HCT116 (cell line): ENCODE measurements at regions not wholly inside any gene's neighbourhood (a gene's known extent, or its start where the extent isn't known, plus 50 kb on each side); places are given as distances from the start of the nearest gene placed in this dataset.

Experiments
- ATAC-seq: fragments of 200-7000 bp; cut with Tn5 transposase; 2 replicates; pipeline ENCODE4 v1.9.1; 2020; ENCODE audit warnings: mild to moderate bottlenecking, moderate library complexity
- BruUV-seq: library from RNA; stranded (reverse); fragments of 400-500 nt; replicated peaks from 2 replicates; lab custom pipeline; 2021; lab: Mats Ljungman, UMichigan
- CTCF ChIA-PET: fragments of 300-600 bp; sonication (Branson Sonifier 250); formaldehyde crosslinking; loops from one replicate; lab custom pipeline; 2021; ENCODE audit warnings: antibody characterized with exemption; lab: Charles Lee
- POLR2A ChIA-PET: fragments of 300-600, 350-600 bp; sonication (Branson Sonifier 250); formaldehyde crosslinking; loops from one replicate; lab custom pipeline; 2021; ENCODE audit warnings: antibody characterized with exemption; lab: Charles Lee
- RAD21 ChIA-PET, 2 experiments: fragments of 300-600 bp; sonication (Branson Sonifier 250); formaldehyde crosslinking; loops; one replicate each; lab custom pipeline; 2023; ENCODE audit warnings: low total read pairs in 2 of 2; ENCODE audit not compliant: uncharacterized antibody in 2 of 2, unreplicated experiment in 2 of 2, low non-redundant PET in 1 of 2; lab: Charles Lee
- DNase-seq: peaks from one replicate; pipeline ENCODE4 v3.0.0-alpha.2; 2010; ENCODE audit warnings: low read depth, low spot score
- H2AFZ ChIP-seq: fragments of 200-600 bp; shearing (Covaris generic), sonication (generic); 2 replicates; pipeline ENCODE4 v1.6.1; 2017; ENCODE audit warnings: low read depth, mixed run types, mixed read lengths, antibody characterized with exemption, low read length; ENCODE audit not compliant: poor library complexity, severe bottlenecking
- H3K27ac ChIP-seq: 2 replicates; pipeline ENCODE4 v1.5.1; 2012; ENCODE audit warnings: low read depth, low read length
- H3K27me3 ChIP-seq: fragments of 200-600 bp; sonication (generic); 2 replicates; pipeline ENCODE4 v1.6.1; 2016; ENCODE audit warnings: mixed run types, low read length, mixed read lengths; ENCODE audit not compliant: insufficient read depth
- H3K36me3 ChIP-seq, 2 experiments: fragments of 200-500 bp in 1 of 2; fragments of 200-600 bp in 1 of 2; sonication (Bioruptor generic) in 1 of 2; sonication (generic) in 1 of 2; 2 replicates each; pipeline versions ENCODE4 v1.5.1 to v1.6.1; 2014 to 2016; ENCODE audit warnings: low read length in 2 of 2, inconsistent platforms in 1 of 2, mixed read lengths in 1 of 2, mixed run types in 1 of 2; ENCODE audit not compliant: insufficient read depth in 2 of 2, control insufficient read depth in 1 of 2
- H3K4me1 ChIP-seq, 2 experiments: fragments of 200-600 bp in 1 of 2; sonication (generic) in 1 of 2; 2 replicates each; pipeline versions ENCODE4 v1.5.1 to v1.6.1; 2012 to 2017; ENCODE audit warnings: low read length in 2 of 2, inconsistent platforms in 1 of 2, mild to moderate bottlenecking in 1 of 2, mixed read lengths in 1 of 2, mixed run types in 1 of 2, moderate library complexity in 1 of 2; ENCODE audit not compliant: insufficient read depth in 2 of 2, control insufficient read depth in 1 of 2
- H3K4me2 ChIP-seq: fragments of 200-600 bp; sonication (generic); 2 replicates; pipeline ENCODE4 v1.6.1; 2017; ENCODE audit warnings: mixed run types, low read length, mixed read lengths
- H3K4me3 ChIP-seq, 2 experiments: fragments of 200-600 bp in 1 of 2; sonication (generic) in 1 of 2; replicated peaks in 1 of 2; 2 replicates each; pipeline ENCODE4 v1.5.1; 2011 to 2016; ENCODE audit warnings: low read length in 2 of 2, control low read depth in 1 of 2, low read depth in 1 of 2, mild to moderate bottlenecking in 1 of 2, mixed read lengths in 1 of 2, mixed run types in 1 of 2
- H3K79me2 ChIP-seq: fragments of 200-600 bp; sonication (generic); 2 replicates; pipeline ENCODE4 v1.6.1; 2017; ENCODE audit warnings: mild to moderate bottlenecking, mixed run types, low read length, moderate library complexity, mixed read lengths; ENCODE audit not compliant: insufficient read depth
- H3K9ac ChIP-seq: fragments of 200-600 bp; sonication (generic); 2 replicates; pipeline ENCODE4 v1.6.1; 2016; ENCODE audit warnings: low read length, mixed read lengths
- H3K9me2 ChIP-seq: fragments of 200-600 bp; sonication (generic), shearing (Covaris generic); 2 replicates; pipeline ENCODE4 v1.6.1; 2017; ENCODE audit warnings: mixed run types, mild to moderate bottlenecking, moderate library complexity; ENCODE audit not compliant: insufficient read depth
- H3K9me3 ChIP-seq, 2 experiments: fragments of 200-500 bp in 1 of 2; fragments of 200-600 bp in 1 of 2; sonication (Bioruptor generic) in 1 of 2; sonication (generic) in 1 of 2; 2 replicates each; pipeline ENCODE4 v1.6.1; 2014 to 2017; ENCODE audit warnings: low read length in 2 of 2, mixed read lengths in 2 of 2, inconsistent platforms in 1 of 2, low read depth in 1 of 2, mild to moderate bottlenecking in 1 of 2, mixed run types in 1 of 2, moderate library complexity in 1 of 2; ENCODE audit not compliant: control insufficient read depth in 1 of 2, insufficient read depth in 1 of 2
- H4K20me1 ChIP-seq: fragments of 200-600 bp; sonication (generic), shearing (Covaris generic); 2 replicates; pipeline ENCODE4 v1.6.1; 2017; ENCODE audit warnings: mixed run types, mild to moderate bottlenecking, moderate library complexity; ENCODE audit not compliant: insufficient read depth
- ATF3 ChIP-seq: IDR thresholded peaks from 2 replicates; pipeline ENCODE4 v1.6.1; 2012
- CBX3 ChIP-seq: IDR thresholded peaks from 2 replicates; pipeline ENCODE4 v1.6.1; 2012; ENCODE audit warnings: low read depth
- EGR1 ChIP-seq: IDR thresholded peaks from 2 replicates; pipeline ENCODE4 v1.6.1; 2012; ENCODE audit warnings: low read depth
- EZH2phosphoT487 ChIP-seq: fragments of 200-600 bp; IDR thresholded peaks from 2 replicates; pipeline ENCODE4 v1.6.1; 2018; ENCODE audit warnings: antibody characterized with exemption, borderline replicate concordance
- FOSL1 ChIP-seq: IDR thresholded peaks from 2 replicates; pipeline ENCODE4 v1.6.1; 2012; ENCODE audit warnings: low read depth
- JUND ChIP-seq: IDR thresholded peaks from 2 replicates; pipeline ENCODE4 v1.6.1; 2012
- MAX ChIP-seq: IDR thresholded peaks from 2 replicates; pipeline ENCODE4 v1.6.1; 2012
- POLR2AphosphoS5 ChIP-seq: IDR thresholded peaks from 2 replicates; pipeline ENCODE4 v1.6.1; 2011; ENCODE audit warnings: mild to moderate bottlenecking, low read depth, low read length, moderate library complexity
- REST ChIP-seq: IDR thresholded peaks from 2 replicates; pipeline ENCODE4 v1.6.1; 2012; ENCODE audit warnings: low read depth
- SRF ChIP-seq: IDR thresholded peaks from 2 replicates; pipeline ENCODE4 v1.6.1; 2012; ENCODE audit warnings: low read depth
- TCF7L2 ChIP-seq: IDR thresholded peaks from 2 replicates; pipeline ENCODE4 v1.7.0; 2011; ENCODE audit warnings: borderline replicate concordance, inconsistent platforms; ENCODE audit not compliant: insufficient read depth, insufficient read length; ENCODE audit errors: extremely low read depth
- ZBTB33 ChIP-seq: IDR thresholded peaks from 2 replicates; pipeline ENCODE4 v1.6.1; 2011; ENCODE audit warnings: mild to moderate bottlenecking, low read length, moderate library complexity; ENCODE audit not compliant: insufficient replicate concordance; ENCODE audit errors: extremely low read depth
- ZFX ChIP-seq: fragments of 450-650 bp; IDR thresholded peaks from 2 replicates; pipeline ENCODE4 v1.6.1; 2017
- intact Hi-C: fragments of 100-400 bp; cut with micrococcal nuclease; formaldehyde crosslinking; loops from 2 replicates; pipeline ENCODE4 v1.10.0; 2022
- TF ChIP-seq, protein P1 (sequence below), 3 experiments: fragments of 200-600 bp in 1 of 3; sonication (generic) in 1 of 3; IDR thresholded peaks in 2 of 3; conservative IDR thresholded peaks in 1 of 3; 2 replicates each; pipeline ENCODE4 v1.5.1; 2012 to 2017; ENCODE audit warnings: low read depth in 2 of 3, low read length in 2 of 3, antibody characterized with exemption in 1 of 3, borderline replicate concordance in 1 of 3, control low read depth in 1 of 3, mild to moderate bottlenecking in 1 of 3, mixed read lengths in 1 of 3, mixed run types in 1 of 3, moderate library complexity in 1 of 3; ENCODE audit not compliant: insufficient read depth in 1 of 3

- Histone ChIP-seq H3K4me1 (no peaks in the 10 kb centered on the region), H3K9ac (no peak overlapping the region), H3K4me2 (no peak overlapping the region), H4K20me1 (no peaks in the 10 kb centered on the region), H2AFZ (no peak overlapping the region), H3K9me2 (no peaks in the 10 kb centered on the region), H3K27me3 (no peaks in the 10 kb centered on the region), H3K36me3 (no peaks in the 10 kb centered on the region), H3K9me3 (no peaks in the 10 kb centered on the region), H3K79me2 (no peaks in the 10 kb centered on the region), H3K27ac (no peak overlapping the region), H3K4me3 (no peak overlapping the region)
- no TSS peak for BruUV-seq
- CTCF ChIA-PET = no interaction called here
- TF ChIP-seq TCF7L2 (no peak), ZBTB33 (no peak), FOSL1 (no peak), EZH2phosphoT487 (no peak), REST (no peak), ZFX (no peak), JUND (no peak), CBX3 (no peak), SRF (no peak), MAX (no peak), EGR1 (no peak), POLR2AphosphoS5 (no peak), ATF3 (no peak)
- TF ChIP-seq, protein P1, sequence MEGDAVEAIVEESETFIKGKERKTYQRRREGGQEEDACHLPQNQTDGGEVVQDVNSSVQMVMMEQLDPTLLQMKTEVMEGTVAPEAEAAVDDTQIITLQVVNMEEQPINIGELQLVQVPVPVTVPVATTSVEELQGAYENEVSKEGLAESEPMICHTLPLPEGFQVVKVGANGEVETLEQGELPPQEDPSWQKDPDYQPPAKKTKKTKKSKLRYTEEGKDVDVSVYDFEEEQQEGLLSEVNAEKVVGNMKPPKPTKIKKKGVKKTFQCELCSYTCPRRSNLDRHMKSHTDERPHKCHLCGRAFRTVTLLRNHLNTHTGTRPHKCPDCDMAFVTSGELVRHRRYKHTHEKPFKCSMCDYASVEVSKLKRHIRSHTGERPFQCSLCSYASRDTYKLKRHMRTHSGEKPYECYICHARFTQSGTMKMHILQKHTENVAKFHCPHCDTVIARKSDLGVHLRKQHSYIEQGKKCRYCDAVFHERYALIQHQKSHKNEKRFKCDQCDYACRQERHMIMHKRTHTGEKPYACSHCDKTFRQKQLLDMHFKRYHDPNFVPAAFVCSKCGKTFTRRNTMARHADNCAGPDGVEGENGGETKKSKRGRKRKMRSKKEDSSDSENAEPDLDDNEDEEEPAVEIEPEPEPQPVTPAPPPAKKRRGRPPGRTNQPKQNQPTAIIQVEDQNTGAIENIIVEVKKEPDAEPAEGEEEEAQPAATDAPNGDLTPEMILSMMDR (IDR thresholded peaks at IDR 0.05 in 2 of 3, conservative IDR thresholded peaks at IDR 0.05 in 1 of 3; ENCODE audit: borderline replicate concordance in 1 of 3, insufficient read depth in 1 of 3, low read depth in 2 of 3, low read length in 2 of 3) = no peak
- POLR2A ChIA-PET = no interaction called here
- intact Hi-C loops = no loop called here
- RAD21 ChIA-PET = no interaction called here
- DNase-seq (no peak), ATAC-seq (no peak)
These were observed 228.6 kb upstream of the KLHL1 start for GRCh38 chr13:70336866-70337265.
